GM12875 (cell line): ENCODE measurements at regions not wholly inside any gene's neighbourhood (a gene's known extent, or its start where the extent isn't known, plus 50 kb on each side); places are given as distances from the start of the nearest gene placed in this dataset.

Source experiments
- H3K4me3 ChIP-seq: one replicate; pipeline ENCODE4 v1.5.1; 2011; ENCODE audit warnings: low read depth, low read length, control low read depth
- CTCF ChIP-seq: IDR thresholded peaks from 2 replicates; pipeline ENCODE4 v1.5.1; 2011; ENCODE audit warnings: low read depth, mild to moderate bottlenecking, control low read depth, inconsistent platforms, low read length, moderate library complexity, borderline replicate concordance; ENCODE audit not compliant: insufficient read depth

- TF ChIP-seq CTCF: no peak
- no peak overlapping the region for H3K4me3 ChIP-seq
These were observed 1592.9 kb upstream of the TENM3 start for GRCh38 chr4:180650273-180650672.

- H3K4me3 ChIP-seq: no peak overlapping the region
These were observed 1590.7 kb upstream of the TENM3 start for GRCh38 chr4:180652533-180652932.

GRCh38 chr4:180655886-180656285 is 1587.3 kb upstream of the TENM3 start:
- no peak overlapping the region for H3K4me3 ChIP-seq
- no peak for TF ChIP-seq CTCF

More at GRCh38 chr4:180652533-180652932, 1590.7 kb upstream of the TENM3 start:
- no peak for TF ChIP-seq CTCF

GRCh38 chr4:180657881-180658280 is 1585.3 kb upstream of the TENM3 start:
- no peak for TF ChIP-seq CTCF

DNA sequence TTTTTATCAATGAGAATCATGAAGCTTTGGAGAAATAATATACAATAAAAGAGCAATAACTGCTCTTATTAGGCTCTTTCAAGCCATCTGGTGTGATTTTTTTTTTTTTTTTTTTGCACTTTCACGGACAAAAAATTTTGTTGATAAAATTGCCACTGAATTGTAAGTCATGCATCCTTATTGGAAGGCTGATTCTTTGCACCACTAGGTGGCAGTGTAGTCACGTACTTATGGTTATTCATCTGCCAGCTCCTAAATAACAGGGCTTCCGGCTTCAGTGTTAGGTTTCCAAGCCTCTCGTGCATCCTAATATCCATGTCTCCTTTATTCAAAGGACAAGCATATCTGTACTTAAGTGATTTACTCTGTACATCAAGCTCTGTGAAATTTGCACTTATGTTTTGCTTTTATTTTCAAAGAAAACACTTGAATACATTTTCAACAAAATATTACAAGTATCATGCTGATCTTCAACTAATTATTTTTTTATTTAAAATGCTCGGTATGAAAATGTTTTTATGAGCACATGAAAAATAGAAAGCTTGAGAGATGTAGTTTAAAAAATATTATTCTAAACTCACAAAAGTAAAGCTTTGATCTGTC is 1578.3 kb upstream of the TENM3 start:
- H3K4me3 ChIP-seq: no peak overlapping the region
- TF ChIP-seq CTCF: peak; percentile 55; the same call in 1 of the 2 replicates

More at GRCh38 chr4:180657881-180658280, 1585.3 kb upstream of the TENM3 start:
- H3K4me3 ChIP-seq: no peak overlapping the region

DNA sequence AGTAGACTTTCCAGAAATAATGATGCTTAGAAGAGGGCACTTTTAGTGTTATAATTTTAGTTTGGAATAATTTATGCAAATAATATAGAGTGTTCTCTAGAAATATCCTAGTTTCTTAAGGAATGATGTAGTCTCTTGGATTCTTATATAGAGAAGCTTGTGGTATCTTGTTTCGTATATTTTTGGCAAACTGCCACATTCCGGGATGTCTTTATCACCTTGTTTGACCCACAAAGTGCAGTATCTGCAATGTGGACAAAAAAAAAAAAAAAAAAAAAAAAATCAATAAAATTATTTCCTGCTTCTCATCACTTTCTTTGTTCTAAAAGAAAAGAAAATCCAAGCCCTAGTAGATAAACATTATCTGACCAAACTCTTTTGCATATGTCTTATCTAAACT is 1577.7 kb upstream of the TENM3 start:
- H3K4me3 ChIP-seq: no peak overlapping the region
- TF ChIP-seq CTCF: no peak

- TF ChIP-seq CTCF: peak; percentile 50; the same call in 1 of the 2 replicates
- no peak overlapping the region for H3K4me3 ChIP-seq
These were observed 1577.0 kb upstream of the TENM3 start for GRCh38 chr4:180665994-180666824.
